HepG2 (cell line): ENCODE measurements at regions not wholly inside any gene's neighbourhood (a gene's known extent, or its start where the extent isn't known, plus 50 kb on each side); places are given as distances from the start of the nearest gene placed in this dataset.

Source experiments
- ETV6 ChIP-seq: sonication (generic); formaldehyde crosslinking; conservative IDR thresholded peaks from 2 replicates; pipeline ENCODE4 v1.4.0; 2020; ENCODE audit warnings: missing genetic modification reagents
- FIP1L1 ChIP-seq: fragments of 200-400 bp; formaldehyde crosslinking; IDR thresholded peaks from 2 replicates; pipeline ENCODE4 v1.6.1; 2018; ENCODE audit warnings: low read depth, mild to moderate bottlenecking, low read length, moderate library complexity, borderline replicate concordance; ENCODE audit not compliant: insufficient read depth
- SKI ChIP-seq: fragments of 450-650 bp; IDR thresholded peaks from one replicate; pipeline ENCODE4 v1.6.1; 2018; ENCODE audit warnings: mild to moderate bottlenecking; ENCODE audit not compliant: partially characterized antibody
- ZKSCAN8 ChIP-seq: IDR thresholded peaks from 2 replicates; pipeline ENCODE4 v1.6.1; 2016; ENCODE audit warnings: borderline replicate concordance, missing genetic modification reagents, missing compliant biosample characterization
- ZNF564 ChIP-seq: sonication (generic); formaldehyde crosslinking; IDR thresholded peaks from 2 replicates; pipeline ENCODE4 v1.8.1; 2023; ENCODE audit warnings: mild to moderate bottlenecking, missing genetic modification reagents
- ZNF720 ChIP-seq: sonication (generic); formaldehyde crosslinking; IDR thresholded peaks from 2 replicates; pipeline ENCODE4 v1.4.0; 2020; ENCODE audit warnings: missing genetic modification reagents
- ZNF768 ChIP-seq: sonication (generic); formaldehyde crosslinking; IDR thresholded peaks from 2 replicates; pipeline ENCODE4 v1.4.0; 2020; ENCODE audit warnings: missing genetic modification reagents
- TF ChIP-seq, protein P1 (sequence below): sonication (generic); formaldehyde crosslinking; IDR thresholded peaks from 2 replicates; pipeline ENCODE4 v1.9.0; 2021; ENCODE audit warnings: mild to moderate bottlenecking, missing genetic modification reagents
- TF ChIP-seq, protein P2 (sequence below): fragments of 450-650 bp; IDR thresholded peaks from 2 replicates; pipeline ENCODE4 v1.6.1; 2016
- TF ChIP-seq, protein P3 (sequence below): sonication (generic); formaldehyde crosslinking; IDR thresholded peaks from 2 replicates; pipeline ENCODE4 v1.8.0; 2022; ENCODE audit warnings: low read depth, missing genetic modification reagents
- TF ChIP-seq, protein P4 (sequence below): sonication (generic); formaldehyde crosslinking; IDR thresholded peaks from 2 replicates; pipeline ENCODE4 v1.4.0; 2020; ENCODE audit warnings: missing genetic modification reagents
- TF ChIP-seq, protein P5 (sequence below): sonication (generic); formaldehyde crosslinking; IDR thresholded peaks from 2 replicates; pipeline ENCODE4 v1.8.0; 2022; ENCODE audit warnings: missing genetic modification reagents, low read depth, mild to moderate bottlenecking, borderline replicate concordance
- TF ChIP-seq, protein P6 (sequence below): sonication (generic); formaldehyde crosslinking; IDR thresholded peaks from 2 replicates; pipeline ENCODE4 v1.5.0; 2020; ENCODE audit warnings: missing genetic modification reagents, mild to moderate bottlenecking, borderline replicate concordance

DNA sequence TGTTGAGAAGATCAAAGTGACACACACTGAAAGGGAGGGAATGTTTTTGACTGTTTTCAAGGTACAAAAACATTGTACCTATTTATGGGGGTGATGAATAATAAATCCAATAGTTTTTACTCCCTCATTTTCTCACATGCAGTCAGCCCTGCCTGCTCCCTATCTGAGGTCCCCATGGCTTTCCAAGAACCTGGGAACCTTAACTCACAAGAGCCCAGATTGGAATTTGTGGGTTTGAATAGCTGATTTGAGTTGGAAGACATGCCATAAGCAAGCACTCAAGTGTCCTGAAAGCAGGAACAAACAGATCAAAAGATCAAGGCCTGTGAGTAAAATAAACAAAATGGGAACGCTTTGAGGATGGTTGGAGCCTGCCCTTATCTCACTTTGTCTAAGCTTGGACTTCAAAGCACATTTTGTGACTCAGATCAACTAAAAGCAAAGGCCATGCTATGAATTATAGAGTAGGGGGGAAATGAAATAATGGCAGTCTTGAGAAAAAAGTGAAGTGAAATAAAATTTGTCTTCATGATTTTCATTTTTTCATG is 136.6 kb downstream of the LYPLAL1 start (continued):
- TF ChIP-seq, protein P1, sequence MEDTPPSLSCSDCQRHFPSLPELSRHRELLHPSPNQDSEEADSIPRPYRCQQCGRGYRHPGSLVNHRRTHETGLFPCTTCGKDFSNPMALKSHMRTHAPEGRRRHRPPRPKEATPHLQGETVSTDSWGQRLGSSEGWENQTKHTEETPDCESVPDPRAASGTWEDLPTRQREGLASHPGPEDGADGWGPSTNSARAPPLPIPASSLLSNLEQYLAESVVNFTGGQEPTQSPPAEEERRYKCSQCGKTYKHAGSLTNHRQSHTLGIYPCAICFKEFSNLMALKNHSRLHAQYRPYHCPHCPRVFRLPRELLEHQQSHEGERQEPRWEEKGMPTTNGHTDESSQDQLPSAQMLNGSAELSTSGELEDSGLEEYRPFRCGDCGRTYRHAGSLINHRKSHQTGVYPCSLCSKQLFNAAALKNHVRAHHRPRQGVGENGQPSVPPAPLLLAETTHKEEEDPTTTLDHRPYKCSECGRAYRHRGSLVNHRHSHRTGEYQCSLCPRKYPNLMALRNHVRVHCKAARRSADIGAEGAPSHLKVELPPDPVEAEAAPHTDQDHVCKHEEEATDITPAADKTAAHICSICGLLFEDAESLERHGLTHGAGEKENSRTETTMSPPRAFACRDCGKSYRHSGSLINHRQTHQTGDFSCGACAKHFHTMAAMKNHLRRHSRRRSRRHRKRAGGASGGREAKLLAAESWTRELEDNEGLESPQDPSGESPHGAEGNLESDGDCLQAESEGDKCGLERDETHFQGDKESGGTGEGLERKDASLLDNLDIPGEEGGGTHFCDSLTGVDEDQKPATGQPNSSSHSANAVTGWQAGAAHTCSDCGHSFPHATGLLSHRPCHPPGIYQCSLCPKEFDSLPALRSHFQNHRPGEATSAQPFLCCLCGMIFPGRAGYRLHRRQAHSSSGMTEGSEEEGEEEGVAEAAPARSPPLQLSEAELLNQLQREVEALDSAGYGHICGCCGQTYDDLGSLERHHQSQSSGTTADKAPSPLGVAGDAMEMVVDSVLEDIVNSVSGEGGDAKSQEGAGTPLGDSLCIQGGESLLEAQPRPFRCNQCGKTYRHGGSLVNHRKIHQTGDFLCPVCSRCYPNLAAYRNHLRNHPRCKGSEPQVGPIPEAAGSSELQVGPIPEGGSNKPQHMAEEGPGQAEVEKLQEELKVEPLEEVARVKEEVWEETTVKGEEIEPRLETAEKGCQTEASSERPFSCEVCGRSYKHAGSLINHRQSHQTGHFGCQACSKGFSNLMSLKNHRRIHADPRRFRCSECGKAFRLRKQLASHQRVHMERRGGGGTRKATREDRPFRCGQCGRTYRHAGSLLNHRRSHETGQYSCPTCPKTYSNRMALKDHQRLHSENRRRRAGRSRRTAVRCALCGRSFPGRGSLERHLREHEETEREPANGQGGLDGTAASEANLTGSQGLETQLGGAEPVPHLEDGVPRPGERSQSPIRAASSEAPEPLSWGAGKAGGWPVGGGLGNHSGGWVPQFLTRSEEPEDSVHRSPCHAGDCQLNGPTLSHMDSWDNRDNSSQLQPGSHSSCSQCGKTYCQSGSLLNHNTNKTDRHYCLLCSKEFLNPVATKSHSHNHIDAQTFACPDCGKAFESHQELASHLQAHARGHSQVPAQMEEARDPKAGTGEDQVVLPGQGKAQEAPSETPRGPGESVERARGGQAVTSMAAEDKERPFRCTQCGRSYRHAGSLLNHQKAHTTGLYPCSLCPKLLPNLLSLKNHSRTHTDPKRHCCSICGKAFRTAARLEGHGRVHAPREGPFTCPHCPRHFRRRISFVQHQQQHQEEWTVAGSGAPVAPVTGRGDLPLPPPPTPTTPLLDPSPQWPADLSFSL (CRISPR knock-in tag) = no peak
- no peak for TF ChIP-seq ZNF720 (CRISPR knock-in tag)
- TF ChIP-seq, protein P2, sequence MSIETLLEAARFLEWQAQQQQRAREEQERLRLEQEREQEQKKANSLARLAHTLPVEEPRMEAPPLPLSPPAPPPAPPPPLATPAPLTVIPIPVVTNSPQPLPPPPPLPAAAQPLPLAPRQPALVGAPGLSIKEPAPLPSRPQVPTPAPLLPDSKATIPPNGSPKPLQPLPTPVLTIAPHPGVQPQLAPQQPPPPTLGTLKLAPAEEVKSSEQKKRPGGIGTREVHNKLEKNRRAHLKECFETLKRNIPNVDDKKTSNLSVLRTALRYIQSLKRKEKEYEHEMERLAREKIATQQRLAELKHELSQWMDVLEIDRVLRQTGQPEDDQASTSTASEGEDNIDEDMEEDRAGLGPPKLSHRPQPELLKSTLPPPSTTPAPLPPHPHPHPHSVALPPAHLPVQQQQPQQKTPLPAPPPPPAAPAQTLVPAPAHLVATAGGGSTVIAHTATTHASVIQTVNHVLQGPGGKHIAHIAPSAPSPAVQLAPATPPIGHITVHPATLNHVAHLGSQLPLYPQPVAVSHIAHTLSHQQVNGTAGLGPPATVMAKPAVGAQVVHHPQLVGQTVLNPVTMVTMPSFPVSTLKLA = no peak
- TF ChIP-seq ZNF564 (CRISPR knock-in tag) = 0 out of 2 replicates have a peak, but pooled peaks have one; percentile 43
- TF ChIP-seq, protein P3, sequence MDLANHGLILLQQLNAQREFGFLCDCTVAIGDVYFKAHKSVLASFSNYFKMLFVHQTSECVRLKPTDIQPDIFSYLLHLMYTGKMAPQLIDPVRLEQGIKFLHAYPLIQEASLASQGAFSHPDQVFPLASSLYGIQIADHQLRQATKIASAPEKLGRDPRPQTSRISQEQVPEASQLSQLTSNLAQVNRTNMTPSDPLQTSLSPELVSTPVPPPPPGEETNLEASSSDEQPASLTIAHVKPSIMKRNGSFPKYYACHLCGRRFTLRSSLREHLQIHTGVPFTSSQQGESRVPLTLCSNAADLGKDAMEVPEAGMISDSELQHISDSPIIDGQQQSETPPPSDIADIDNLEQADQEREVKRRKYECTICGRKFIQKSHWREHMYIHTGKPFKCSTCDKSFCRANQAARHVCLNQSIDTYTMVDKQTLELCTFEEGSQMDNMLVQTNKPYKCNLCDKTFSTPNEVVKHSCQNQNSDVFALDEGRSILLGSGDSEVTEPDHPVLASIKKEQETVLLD (CRISPR knock-in tag) = no peak
- TF ChIP-seq ZNF768 (CRISPR knock-in tag) = no peak
- TF ChIP-seq SKI = peak; percentile 35
- TF ChIP-seq, protein P4, sequence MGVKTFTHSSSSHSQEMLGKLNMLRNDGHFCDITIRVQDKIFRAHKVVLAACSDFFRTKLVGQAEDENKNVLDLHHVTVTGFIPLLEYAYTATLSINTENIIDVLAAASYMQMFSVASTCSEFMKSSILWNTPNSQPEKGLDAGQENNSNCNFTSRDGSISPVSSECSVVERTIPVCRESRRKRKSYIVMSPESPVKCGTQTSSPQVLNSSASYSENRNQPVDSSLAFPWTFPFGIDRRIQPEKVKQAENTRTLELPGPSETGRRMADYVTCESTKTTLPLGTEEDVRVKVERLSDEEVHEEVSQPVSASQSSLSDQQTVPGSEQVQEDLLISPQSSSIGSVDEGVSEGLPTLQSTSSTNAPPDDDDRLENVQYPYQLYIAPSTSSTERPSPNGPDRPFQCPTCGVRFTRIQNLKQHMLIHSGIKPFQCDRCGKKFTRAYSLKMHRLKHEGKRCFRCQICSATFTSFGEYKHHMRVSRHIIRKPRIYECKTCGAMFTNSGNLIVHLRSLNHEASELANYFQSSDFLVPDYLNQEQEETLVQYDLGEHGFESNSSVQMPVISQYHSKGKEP (CRISPR knock-in tag) = no peak
- TF ChIP-seq ZKSCAN8 = peak; percentile 77; the same call in 1 of the 2 replicates
- TF ChIP-seq, protein P5, sequence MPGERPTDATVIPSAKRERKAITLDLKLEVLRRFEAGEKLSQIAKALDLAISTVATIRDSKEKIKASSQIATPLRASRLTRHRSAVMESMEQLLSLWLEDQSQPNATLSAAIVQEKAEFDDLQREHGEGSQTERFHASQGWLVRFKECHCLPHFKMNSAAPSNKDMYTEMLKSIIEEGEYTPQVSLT (CRISPR knock-in tag) = no peak
- TF ChIP-seq, protein P6, sequence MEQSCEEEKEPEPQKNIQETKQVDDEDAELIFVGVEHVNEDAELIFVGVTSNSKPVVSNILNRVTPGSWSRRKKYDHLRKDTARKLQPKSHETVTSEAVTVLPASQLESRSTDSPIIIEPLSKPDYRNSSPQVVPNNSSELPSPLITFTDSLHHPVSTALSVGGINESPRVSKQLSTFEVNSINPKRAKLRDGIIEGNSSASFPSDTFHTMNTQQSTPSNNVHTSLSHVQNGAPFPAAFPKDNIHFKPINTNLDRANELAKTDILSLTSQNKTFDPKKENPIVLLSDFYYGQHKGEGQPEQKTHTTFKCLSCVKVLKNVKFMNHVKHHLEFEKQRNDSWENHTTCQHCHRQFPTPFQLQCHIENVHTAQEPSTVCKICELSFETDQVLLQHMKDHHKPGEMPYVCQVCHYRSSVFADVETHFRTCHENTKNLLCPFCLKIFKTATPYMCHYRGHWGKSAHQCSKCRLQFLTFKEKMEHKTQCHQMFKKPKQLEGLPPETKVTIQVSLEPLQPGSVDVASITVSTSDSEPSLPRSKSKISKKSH (CRISPR knock-in tag) = no peak
- no peak for TF ChIP-seq FIP1L1
- no peak for TF ChIP-seq ETV6 (CRISPR knock-in tag)
